Sigmoid colon (tissue), 4 donors: ENCODE measurements at regions not wholly inside any gene's neighbourhood (a gene's known extent, or its start where the extent isn't known, plus 50 kb on each side); places are given as distances from the start of the nearest gene placed in this dataset.

Experiments
- EP300 ChIP-seq, 4 donors: sonication (generic); formaldehyde crosslinking; IDR thresholded peaks; one replicate each; pipeline ENCODE4 v1.6.1; 2017; ENCODE audit warnings: antibody characterized with exemption in 4 of 4
- POLR2A ChIP-seq, 2 donors: fragments of 450-650 bp; IDR thresholded peaks; one replicate each; pipeline ENCODE4 v1.6.1; 2016; ENCODE audit warnings: antibody characterized with exemption in 2 of 2, mild to moderate bottlenecking in 2 of 2, moderate library complexity in 2 of 2
- POLR2AphosphoS5 ChIP-seq, 4 donors: sonication (generic); formaldehyde crosslinking; IDR thresholded peaks; one replicate each; pipeline ENCODE4 v1.6.1; 2017; ENCODE audit warnings: antibody characterized with exemption in 4 of 4
- TF ChIP-seq, protein P1 (sequence below), 4 experiments: fragments of 450-650 bp in 3 of 4; fragments of 200-600 bp in 1 of 4; IDR thresholded peaks; one replicate each; pipeline ENCODE4 v1.5.1; 2016 to 2019; ENCODE audit warnings: antibody characterized with exemption in 4 of 4, mild to moderate bottlenecking in 3 of 4, moderate library complexity in 2 of 4

DNA sequence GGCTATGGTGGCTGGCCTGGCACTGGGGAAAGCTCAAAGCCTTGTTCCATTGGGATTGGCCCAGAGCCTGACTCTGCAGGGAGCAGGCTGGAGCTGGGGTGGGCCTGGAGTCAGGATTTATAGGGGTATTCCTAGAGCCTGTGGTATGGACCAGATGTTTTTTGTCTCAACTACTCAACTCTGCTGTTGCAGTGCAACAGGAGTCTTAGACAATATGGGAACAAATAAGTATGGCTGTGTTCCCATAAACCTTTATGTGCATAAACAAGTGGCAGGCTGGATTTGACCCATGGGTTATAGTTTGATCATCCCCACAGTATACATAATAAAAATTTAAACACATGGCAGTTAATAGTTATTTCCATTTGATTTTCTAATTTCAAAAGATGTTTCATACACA lies 557.9 kb upstream of the ARX start:
- TF ChIP-seq, protein P1, sequence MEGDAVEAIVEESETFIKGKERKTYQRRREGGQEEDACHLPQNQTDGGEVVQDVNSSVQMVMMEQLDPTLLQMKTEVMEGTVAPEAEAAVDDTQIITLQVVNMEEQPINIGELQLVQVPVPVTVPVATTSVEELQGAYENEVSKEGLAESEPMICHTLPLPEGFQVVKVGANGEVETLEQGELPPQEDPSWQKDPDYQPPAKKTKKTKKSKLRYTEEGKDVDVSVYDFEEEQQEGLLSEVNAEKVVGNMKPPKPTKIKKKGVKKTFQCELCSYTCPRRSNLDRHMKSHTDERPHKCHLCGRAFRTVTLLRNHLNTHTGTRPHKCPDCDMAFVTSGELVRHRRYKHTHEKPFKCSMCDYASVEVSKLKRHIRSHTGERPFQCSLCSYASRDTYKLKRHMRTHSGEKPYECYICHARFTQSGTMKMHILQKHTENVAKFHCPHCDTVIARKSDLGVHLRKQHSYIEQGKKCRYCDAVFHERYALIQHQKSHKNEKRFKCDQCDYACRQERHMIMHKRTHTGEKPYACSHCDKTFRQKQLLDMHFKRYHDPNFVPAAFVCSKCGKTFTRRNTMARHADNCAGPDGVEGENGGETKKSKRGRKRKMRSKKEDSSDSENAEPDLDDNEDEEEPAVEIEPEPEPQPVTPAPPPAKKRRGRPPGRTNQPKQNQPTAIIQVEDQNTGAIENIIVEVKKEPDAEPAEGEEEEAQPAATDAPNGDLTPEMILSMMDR (IDR thresholded peaks at IDR 0.05), result no peak
- TF ChIP-seq EP300 (IDR thresholded peaks at IDR 0.05) (no peak), POLR2AphosphoS5 (IDR thresholded peaks at IDR 0.05) (no peak), POLR2A (IDR thresholded peaks at IDR 0.05) (no peak)
